GM12874 (cell line): ENCODE measurements at regions not wholly inside any gene's neighbourhood (a gene's known extent, or its start where the extent isn't known, plus 50 kb on each side); places are given as distances from the start of the nearest gene placed in this dataset.

ENCODE experiments used
- CTCF ChIP-seq: IDR thresholded peaks from 2 replicates; pipeline ENCODE4 v1.5.1; 2011; ENCODE audit warnings: low read depth, mild to moderate bottlenecking, control low read depth, low read length, moderate library complexity; ENCODE audit not compliant: insufficient read depth

DNA sequence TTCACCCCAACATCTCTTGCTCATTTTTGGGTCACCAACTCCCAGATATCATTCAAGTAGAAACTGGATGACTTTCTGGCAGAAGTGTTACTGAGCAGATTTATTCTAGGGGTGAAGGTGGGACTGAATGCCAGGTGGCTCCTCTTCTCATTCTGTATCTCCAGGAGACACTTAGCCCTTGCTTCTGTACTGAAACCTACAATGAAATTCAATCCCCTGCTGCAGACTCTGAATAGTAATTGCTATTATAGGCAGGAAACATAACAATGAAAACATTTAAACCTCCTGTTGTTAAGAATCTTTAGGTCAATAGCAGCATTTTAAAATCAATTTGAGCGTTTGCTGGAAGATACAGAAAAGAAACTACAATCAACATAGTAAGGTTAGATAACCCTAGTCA is 879.4 kb upstream of the TENM4 start:
- TF ChIP-seq CTCF = no peak

DNA sequence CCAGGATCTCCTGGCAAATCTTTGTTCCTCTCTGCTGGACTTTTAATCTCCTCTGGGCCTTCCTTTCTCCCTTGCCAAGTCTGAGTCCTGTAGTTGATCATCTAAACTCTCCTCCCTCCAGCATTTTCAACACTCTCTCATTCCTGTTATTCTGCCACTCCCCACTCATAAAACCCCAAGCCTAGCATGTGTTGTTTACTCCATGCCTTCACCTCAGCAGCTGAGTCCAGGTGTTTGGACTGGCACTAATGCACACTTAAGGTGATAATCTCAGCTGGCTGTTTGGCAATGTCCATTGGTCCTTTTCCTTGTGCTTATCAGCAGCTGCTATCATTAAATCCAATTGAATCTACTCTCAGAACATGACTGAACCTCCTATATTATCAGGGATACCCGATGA is 876.8 kb upstream of the TENM4 start:
- no peak for TF ChIP-seq CTCF

- TF ChIP-seq CTCF = no peak
Observed at GRCh38 chr11:80315200-80315599, 874.4 kb upstream of the TENM4 start.

DNA sequence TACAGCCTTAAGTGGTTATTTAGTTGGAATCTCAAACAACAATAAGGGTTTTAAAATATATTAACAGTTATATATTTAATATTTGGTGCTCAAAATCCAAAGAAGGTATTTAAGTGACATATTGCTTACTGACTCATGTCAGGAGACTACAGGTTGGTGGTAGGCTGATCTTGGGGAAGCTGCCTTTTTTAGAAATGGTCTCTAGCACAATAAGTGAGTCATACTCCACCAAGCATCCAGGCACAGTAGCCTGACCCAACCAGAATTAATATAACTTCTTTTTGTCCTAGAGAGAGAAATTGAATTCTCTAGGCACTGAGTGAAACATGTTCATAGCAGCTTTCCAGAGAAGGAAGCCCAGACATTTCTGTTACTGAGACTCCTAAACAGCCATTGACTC is 868.5 kb upstream of the TENM4 start:
- TF ChIP-seq CTCF = no peak

GRCh38 chr11:80307676-80308075 is 866.8 kb upstream of the TENM4 start:
- TF ChIP-seq CTCF = no peak

DNA sequence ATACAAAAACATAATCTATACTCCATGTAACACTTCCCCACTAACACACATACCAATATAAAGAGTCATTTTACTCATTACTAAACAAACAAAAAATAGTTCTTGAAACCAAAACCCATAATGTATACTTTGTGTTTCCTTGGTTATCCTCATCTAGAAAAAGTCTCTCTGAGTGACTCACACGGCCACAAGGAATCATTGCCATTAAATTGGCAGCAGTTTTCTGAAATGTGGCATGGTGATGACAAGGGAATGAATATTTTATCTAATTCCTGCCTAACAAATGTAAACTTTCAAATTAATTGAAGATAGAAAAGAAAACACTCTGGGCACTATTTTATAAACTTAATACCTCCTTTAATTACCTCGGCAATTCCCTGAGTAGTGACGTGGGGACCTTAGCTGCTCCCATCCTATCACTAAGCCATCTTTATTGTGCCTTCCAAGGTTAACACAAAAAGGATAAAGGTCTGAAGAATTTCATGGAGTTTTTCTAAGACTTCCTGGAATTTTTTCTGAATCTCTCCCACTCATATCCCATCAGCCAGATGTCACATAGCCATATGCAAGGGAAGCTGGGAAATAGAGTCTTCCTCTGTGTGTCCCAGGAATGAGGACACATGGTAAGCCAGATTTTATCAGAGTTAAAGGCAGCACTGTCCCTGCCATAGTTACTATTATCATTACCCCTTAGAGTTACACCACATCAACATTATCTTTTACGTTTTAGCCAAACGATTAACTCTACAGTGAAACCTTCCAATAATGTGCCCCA is 857.2 kb upstream of the TENM4 start:
- TF ChIP-seq CTCF = no peak

GRCh38 chr11:80293293-80293692 is 852.5 kb upstream of the TENM4 start:
- no peak for TF ChIP-seq CTCF
